CD14-positive monocyte (primary cell): ENCODE measurements at regions not wholly inside any gene's neighbourhood (a gene's known extent, or its start where the extent isn't known, plus 50 kb on each side); places are given as distances from the start of the nearest gene placed in this dataset.

Experiments
- DNase-seq, 3 donors: peaks; one replicate each; pipeline ENCODE4 v3.0.0-alpha.2; 2011 to 2022
- H2AFZ ChIP-seq: 2 replicates; pipeline ENCODE4 v1.6.0; 2012; ENCODE audit warnings: mild to moderate bottlenecking, low read depth, low read length, inconsistent platforms; ENCODE audit not compliant: insufficient read depth, poor library complexity, severe bottlenecking
- H3K27ac ChIP-seq, 2 donors: 1 replicate in 1 of 2; 2 replicates in 1 of 2; pipeline ENCODE4 v1.5.1; 2012 to 2013; ENCODE audit warnings: low read length in 2 of 2, control low read depth in 1 of 2, inconsistent platforms in 1 of 2, low read depth in 1 of 2, mild to moderate bottlenecking in 1 of 2
- H3K27me3 ChIP-seq, 2 donors: one replicate each; pipeline versions ENCODE4 v1.6.0 to v1.6.1; 2011 to 2013; ENCODE audit warnings: low read length in 2 of 2; ENCODE audit not compliant: control insufficient read depth in 2 of 2, insufficient read depth in 2 of 2
- H3K36me3 ChIP-seq, 2 donors: replicated peaks in 1 of 2; 1 replicate in 1 of 2; 2 replicates in 1 of 2; pipeline versions ENCODE4 v1.5.1 to v1.6.1; 2012 to 2013; ENCODE audit warnings: low read length in 2 of 2, control low read depth in 1 of 2, inconsistent platforms in 1 of 2, mild to moderate bottlenecking in 1 of 2; ENCODE audit not compliant: insufficient read depth in 2 of 2, control insufficient read depth in 1 of 2
- H3K4me1 ChIP-seq, 2 donors: 1 replicate in 1 of 2; 2 replicates in 1 of 2; pipeline versions ENCODE4 v1.5.1 to v1.6.1; 2012 to 2013; ENCODE audit warnings: low read length in 2 of 2, control low read depth in 1 of 2, inconsistent platforms in 1 of 2, mild to moderate bottlenecking in 1 of 2, moderate library complexity in 1 of 2; ENCODE audit not compliant: insufficient read depth in 2 of 2, control insufficient read depth in 1 of 2
- H3K4me2 ChIP-seq: replicated peaks from 2 replicates; pipeline ENCODE3; 2012; ENCODE audit warnings: low read length, moderate library complexity, mild to moderate bottlenecking; ENCODE audit not compliant: poor library complexity, severe bottlenecking; ENCODE audit errors: extremely low read depth
- H3K4me3 ChIP-seq, 3 experiments: fragments of 200-600 bp in 1 of 3; sonication (generic) in 1 of 3; replicated peaks in 1 of 3; 1 replicate in 2 of 3; 2 replicates in 1 of 3; pipeline ENCODE4 v1.5.1; 2011 to 2013; ENCODE audit warnings: low read length in 3 of 3, mild to moderate bottlenecking in 3 of 3, control low read depth in 2 of 3, low read depth in 2 of 3, inconsistent platforms in 1 of 3, moderate library complexity in 1 of 3
- H3K79me2 ChIP-seq: 2 replicates; pipeline ENCODE4 v1.6.0; 2012; ENCODE audit warnings: mild to moderate bottlenecking, control low read depth, inconsistent platforms, low read length, moderate library complexity; ENCODE audit not compliant: insufficient read depth
- H3K9ac ChIP-seq: 2 replicates; pipeline ENCODE4 v1.6.0; 2017; ENCODE audit warnings: low read length, mild to moderate bottlenecking; ENCODE audit not compliant: insufficient read depth, poor library complexity, severe bottlenecking
- H3K9me3 ChIP-seq, 2 donors: replicated peaks in 1 of 2; 1 replicate in 1 of 2; 2 replicates in 1 of 2; pipeline versions ENCODE4 v1.5.1 to v1.6.1; 2012 to 2013; ENCODE audit warnings: low read length in 2 of 2, control low read depth in 1 of 2; ENCODE audit not compliant: control insufficient read depth in 1 of 2, insufficient read depth in 1 of 2
- H4K20me1 ChIP-seq: 2 replicates; pipeline ENCODE4 v1.6.0; 2012; ENCODE audit warnings: mild to moderate bottlenecking, low read length, control low read depth, moderate library complexity; ENCODE audit not compliant: insufficient read depth
- H3K27ac Mint-ChIP-seq, 7 donors: one replicate each; pipeline ENCODE4 v1.8.0; 2020; ENCODE audit warnings: mild to moderate bottlenecking in 7 of 7, mixed read lengths in 7 of 7, moderate library complexity in 6 of 7, inconsistent platforms in 2 of 7
- H3K27me3 Mint-ChIP-seq, 3 donors: one replicate each; pipeline ENCODE4 v1.8.0; 2021 to 2022; ENCODE audit warnings: low read depth in 3 of 3, mild to moderate bottlenecking in 3 of 3, mixed read lengths in 3 of 3, moderate library complexity in 3 of 3, inconsistent platforms in 1 of 3
- H3K36me3 Mint-ChIP-seq, 2 donors: one replicate each; pipeline ENCODE4 v1.8.0; 2020; ENCODE audit warnings: mixed read lengths in 2 of 2, inconsistent platforms in 1 of 2, mild to moderate bottlenecking in 1 of 2
- H3K4me1 Mint-ChIP-seq: one replicate; pipeline ENCODE4 v1.8.0; 2020; ENCODE audit warnings: mild to moderate bottlenecking, mixed read lengths
- H3K4me3 Mint-ChIP-seq, 2 donors: one replicate each; pipeline ENCODE4 v1.8.0; 2020; ENCODE audit warnings: mild to moderate bottlenecking in 2 of 2, mixed read lengths in 2 of 2, moderate library complexity in 1 of 2
- H3K9me3 Mint-ChIP-seq, 7 donors: one replicate each; pipeline ENCODE4 v1.8.0; 2020 to 2022; ENCODE audit warnings: mixed read lengths in 7 of 7, mild to moderate bottlenecking in 6 of 7, moderate library complexity in 6 of 7, inconsistent platforms in 2 of 7
- CTCF ChIP-seq: fragments of 200-600 bp; IDR thresholded peaks from one replicate; pipeline ENCODE4 v1.8.0; 2022; ENCODE audit warnings: antibody characterized with exemption, mild to moderate bottlenecking
- WGBS: methylation state at CpG from one replicate; pipeline ENCODE4 v1.1.5; 2013; ENCODE audit warnings: missing lambda C conversion rate; ENCODE audit not compliant: insufficient coverage; 5-methylcytosine and 5-hydroxymethylcytosine counted together
- intact Hi-C, 2 donors: fragments of 100-400 bp; cut with micrococcal nuclease; formaldehyde crosslinking; loops; one replicate each; pipeline versions ENCODE4 v1.15.0 to v1.15.1; 2023

DNA sequence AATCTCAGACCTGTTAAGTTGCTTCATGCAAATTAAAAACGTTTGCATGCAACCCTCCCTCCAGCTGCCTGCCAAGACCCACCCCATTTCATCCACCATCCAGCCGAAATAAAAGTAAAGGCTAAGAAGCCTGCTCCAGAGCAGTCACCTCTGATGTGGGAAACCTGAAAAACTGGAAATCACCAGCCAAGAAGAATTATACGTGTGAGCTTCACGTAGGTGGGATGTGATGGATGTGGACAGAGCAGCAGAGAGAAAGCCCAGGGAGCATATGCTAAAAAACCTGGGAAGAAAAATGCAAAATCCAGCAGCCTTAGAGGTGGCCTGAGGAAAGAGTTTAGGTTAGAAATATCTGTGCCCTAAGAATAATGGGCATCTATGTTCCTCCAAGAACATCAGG, 160.6 kb upstream of the STS start:
- no peaks in the 10 kb centered on the region for H4K20me1 ChIP-seq
- no peaks in the 10 kb centered on the region for H3K4me1 ChIP-seq
- Mint-ChIP-seq H3K4me3 (no peak overlapping the region), H3K27ac (no peak overlapping the region), H3K9me3 (peaks cover 0 to 20% (median 10%) of the 10 kb centered on the region in 7 donors), H3K27me3 (no peaks in the 10 kb centered on the region), H3K36me3 (no peaks in the 10 kb centered on the region), H3K4me1 (no peaks in the 10 kb centered on the region)
- H3K4me3 ChIP-seq = no peak overlapping the region
- H3K27ac ChIP-seq = no peak overlapping the region
- H3K27me3 ChIP-seq = no peaks in the 10 kb centered on the region
- no peaks in the 10 kb centered on the region for H3K79me2 ChIP-seq
- H3K9me3 ChIP-seq = peaks cover 0 to 8% of the 10 kb centered on the region in 2 donors
- H3K9ac ChIP-seq = no peak overlapping the region
- DNase-seq = no peak
- TF ChIP-seq CTCF = no peak
- H2AFZ ChIP-seq = no peak overlapping the region
- 20% methylated on average over 1 of the region's 4 CpGs for WGBS
- intact Hi-C loops = no loop called here
- H3K4me2 ChIP-seq = no peak overlapping the region
- H3K36me3 ChIP-seq = no peaks in the 10 kb centered on the region

- no peak for DNase-seq
- Histone ChIP-seq H3K9me3 (peaks cover 0 to 8% of the 10 kb centered on the region in 2 donors), H3K9ac (no peak overlapping the region), H3K4me2 (no peak overlapping the region), H3K36me3 (no peaks in the 10 kb centered on the region), H2AFZ (no peak overlapping the region), H3K27ac (no peak overlapping the region), H4K20me1 (no peaks in the 10 kb centered on the region), H3K27me3 (no peaks in the 10 kb centered on the region), H3K4me3 (no peak overlapping the region), H3K4me1 (no peaks in the 10 kb centered on the region), H3K79me2 (no peaks in the 10 kb centered on the region)
- Mint-ChIP-seq H3K36me3 (no peaks in the 10 kb centered on the region), H3K27me3 (no peaks in the 10 kb centered on the region), H3K4me1 (no peaks in the 10 kb centered on the region), H3K4me3 (no peak overlapping the region), H3K27ac (no peak overlapping the region), H3K9me3 (peaks cover 0 to 20% (median 11%) of the 10 kb centered on the region in 7 donors)
- WGBS = no CpG with 5 or more reads among the region's 7 CpGs
- intact Hi-C loops = no loop called here
- no peak for TF ChIP-seq CTCF
Measured at GRCh38 chrX:6985537-6985936, 162.0 kb upstream of the STS start.
